GM18511 (cell line): ENCODE measurements at regions not wholly inside any gene's neighbourhood (a gene's known extent, or its start where the extent isn't known, plus 50 kb on each side); places are given as distances from the start of the nearest gene placed in this dataset.

Experiments used
- ATAC-seq: cut with Tn5 transposase; IDR thresholded peaks from one replicate; pipeline ENCODE4 v1.9.1; 2021; ENCODE audit warnings: mild to moderate bottlenecking, moderate library complexity; ENCODE audit not compliant: unreplicated experiment

- no peak for ATAC-seq
Observed at GRCh38 chr16:65224994-65225393, 103.1 kb upstream of the CDH11 start.

- no peak for ATAC-seq
Observed at GRCh38 chr16:65224471-65224870, 102.6 kb upstream of the CDH11 start.

GRCh38 chr16:65223335-65223734 lies 101.5 kb upstream of the CDH11 start:
- ATAC-seq: no peak

DNA sequence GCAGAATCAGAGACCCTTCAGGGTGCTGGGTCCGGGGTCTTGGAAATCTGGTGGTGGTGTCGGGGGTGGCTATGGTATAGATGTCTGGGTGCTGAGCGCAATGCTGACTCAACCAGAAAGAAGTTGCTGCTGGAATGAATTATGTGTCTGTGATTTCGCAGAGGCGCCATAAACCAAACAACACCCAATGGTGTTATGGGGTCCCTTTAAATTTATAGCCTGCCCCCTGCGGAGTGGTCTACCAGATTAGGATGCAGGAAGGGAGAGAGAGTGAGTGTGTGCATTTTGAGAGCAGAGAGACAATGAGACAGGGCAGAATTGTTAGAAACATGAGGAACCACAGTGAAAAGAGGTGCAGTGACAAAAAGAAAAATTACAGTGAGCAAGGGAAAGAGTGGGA lies 100.7 kb upstream of the CDH11 start:
- no peak for ATAC-seq

DNA sequence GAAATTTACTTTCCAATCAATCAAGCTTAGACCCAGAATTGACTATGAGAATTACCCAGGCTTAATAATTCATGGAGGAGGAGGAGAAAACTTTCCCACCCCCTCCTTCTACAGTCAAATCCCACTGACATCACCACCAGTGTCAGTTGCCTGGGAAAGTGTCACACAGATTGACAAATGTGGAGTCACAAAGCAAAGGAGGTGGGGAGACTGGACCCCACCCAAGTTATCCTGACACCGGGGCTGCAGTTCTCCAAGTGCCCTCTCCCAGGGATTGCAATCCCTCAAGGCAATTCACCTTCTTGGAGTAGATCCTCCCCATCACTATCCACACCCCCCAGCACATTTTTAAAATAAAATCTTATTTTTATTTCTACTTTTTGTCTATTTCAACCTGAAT lies 100.2 kb upstream of the CDH11 start:
- ATAC-seq: no peak

GRCh38 chr16:65219786-65220185 lies 97.9 kb upstream of the CDH11 start:
- no peak for ATAC-seq

- no peak for ATAC-seq
Observed at GRCh38 chr16:65218348-65218747, 96.5 kb upstream of the CDH11 start.

- ATAC-seq: no peak
Observed at GRCh38 chr16:65213866-65214595, 92.2 kb upstream of the CDH11 start.

DNA sequence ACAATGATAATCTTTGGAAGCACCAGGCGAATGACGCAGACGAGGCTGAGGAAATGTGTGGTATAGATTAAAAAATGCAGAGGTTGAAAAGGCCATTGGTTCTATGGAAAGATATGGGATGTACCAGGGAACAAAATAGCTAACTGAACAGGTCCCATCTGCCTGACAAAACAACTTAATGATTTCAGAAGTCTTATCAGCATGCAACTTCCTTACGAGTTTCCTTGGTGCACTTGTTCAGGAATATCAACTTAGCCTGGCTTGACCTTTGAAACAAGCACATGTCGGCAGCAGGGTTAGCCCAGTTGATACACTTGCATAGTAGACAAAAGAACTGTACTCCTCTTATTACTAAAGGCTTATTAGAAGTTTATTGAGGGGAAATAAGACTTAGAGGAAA lies 90.9 kb upstream of the CDH11 start:
- no peak for ATAC-seq

DNA sequence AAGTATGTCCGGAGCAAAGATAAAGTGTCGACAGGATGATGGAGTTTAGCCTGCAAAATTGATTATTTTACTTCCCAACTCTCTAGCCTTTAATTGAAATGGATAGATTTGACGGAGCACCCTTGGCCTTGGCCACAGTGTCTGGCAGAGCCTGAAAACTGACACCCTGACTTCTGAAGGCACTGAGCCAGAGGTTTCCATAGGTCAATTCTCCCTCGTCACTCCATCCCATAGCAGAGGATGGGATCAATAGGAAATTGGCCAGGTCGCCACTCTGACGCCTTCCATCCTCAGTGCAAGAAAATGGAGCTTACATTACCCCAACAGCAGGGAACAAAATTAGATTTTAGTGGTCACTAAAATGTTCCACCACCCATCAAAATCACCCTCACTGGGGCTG lies 90.4 kb upstream of the CDH11 start:
- ATAC-seq: no peak

GRCh38 chr16:65202461-65202860 lies 80.6 kb upstream of the CDH11 start:
- no peak for ATAC-seq

GRCh38 chr16:65201511-65201910 lies 79.6 kb upstream of the CDH11 start:
- no peak for ATAC-seq

DNA sequence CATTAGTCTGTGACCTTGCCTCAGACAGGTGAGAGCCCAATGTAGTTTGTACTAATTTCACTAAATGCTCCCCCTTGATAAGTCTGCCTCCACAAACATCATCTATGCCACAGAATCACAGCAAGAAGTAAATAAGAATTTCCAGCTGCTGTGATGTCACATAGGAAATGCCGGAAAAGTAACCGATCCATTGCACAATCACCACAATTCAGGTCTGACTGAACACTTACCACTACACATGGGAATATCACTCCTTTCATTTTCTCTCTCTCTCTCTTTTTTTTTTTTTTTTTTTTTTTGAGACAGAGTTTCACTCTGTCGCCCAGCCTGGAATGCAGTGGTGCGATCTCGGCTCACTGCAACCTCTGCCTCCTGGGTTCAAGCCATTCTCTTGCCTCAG lies 79.0 kb upstream of the CDH11 start:
- ATAC-seq: no peak

DNA sequence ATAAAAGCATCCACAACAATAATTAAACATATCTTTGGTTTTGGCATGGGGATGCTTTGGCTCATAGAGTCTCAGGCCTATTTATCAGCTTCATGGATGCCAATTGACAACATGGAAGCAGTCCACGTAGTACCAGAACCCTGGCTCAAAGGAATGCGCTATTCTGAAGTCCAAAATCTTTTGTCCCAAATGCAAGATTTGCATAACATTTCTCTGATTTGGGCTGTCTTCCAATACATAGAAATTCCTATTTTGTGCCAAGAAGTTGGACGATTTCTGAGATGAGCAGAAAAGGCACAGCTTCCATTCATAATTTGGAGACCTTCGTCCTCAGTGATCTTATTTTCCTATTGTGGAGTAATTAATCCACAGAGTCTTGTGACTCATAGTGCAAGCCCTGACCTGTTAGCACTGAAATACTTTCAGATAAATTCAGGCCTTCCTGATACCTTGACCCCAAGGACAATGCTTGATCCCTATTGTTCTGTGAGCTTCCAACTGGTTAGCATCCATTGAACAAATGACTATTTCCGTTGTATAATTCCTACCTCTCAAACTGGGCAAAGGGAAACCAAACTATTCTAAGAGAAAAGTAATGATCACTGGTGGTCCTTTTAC lies 78.4 kb upstream of the CDH11 start:
- ATAC-seq: no peak

- no peak for ATAC-seq
Observed at GRCh38 chr16:65196420-65197075, 74.7 kb upstream of the CDH11 start.

GRCh38 chr16:65195998-65196397 lies 74.1 kb upstream of the CDH11 start:
- no peak for ATAC-seq

GRCh38 chr16:65185241-65185778 lies 63.4 kb upstream of the CDH11 start:
- no peak for ATAC-seq

GRCh38 chr16:65181071-65181561 lies 59.3 kb upstream of the CDH11 start:
- no peak for ATAC-seq

DNA sequence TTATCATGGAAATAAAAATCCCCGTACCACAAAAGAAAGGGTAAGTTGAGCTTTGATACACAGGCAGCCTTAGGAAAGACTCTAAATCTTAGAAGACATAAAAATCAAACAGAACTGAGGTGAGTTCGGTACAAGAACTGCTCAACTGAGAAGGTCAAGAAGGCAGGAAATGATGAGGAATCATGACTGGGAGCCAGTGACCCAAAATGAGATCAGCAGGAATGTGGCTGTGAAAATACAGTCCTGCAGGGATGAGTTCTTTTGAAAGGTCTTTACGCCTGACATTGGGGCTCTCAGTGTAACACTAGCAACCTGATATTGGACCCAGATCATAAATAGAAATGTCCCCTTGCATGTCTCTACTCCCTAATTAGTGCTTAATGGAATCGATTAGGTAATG lies 56.3 kb upstream of the CDH11 start:
- ATAC-seq: no peak

GRCh38 chr16:65176603-65177002 lies 54.7 kb upstream of the CDH11 start:
- no peak for ATAC-seq

- no peak for ATAC-seq
Observed at GRCh38 chr16:65172356-65172755, 50.5 kb upstream of the CDH11 start.
